ENCODE measurements at regions not wholly inside any gene's neighbourhood (a gene's known extent, or its start where the extent isn't known, plus 50 kb on each side); places are given as distances from the start of the nearest gene placed in this dataset.
"Not testable (repeated sequence)": the region's sequence is repeated elsewhere in the genome, so short reads cannot be mapped to it uniquely, and the experiment has no call there.

GRCh38 chr18:14989569-14989968 is 241.6 kb downstream of the ANKRD30B start:
- DNase-seq; CTCF ChIA-PET; H3K4me3 Mint-ChIP-seq; POLR2A ChIA-PET; intact Hi-C loops (cut with micrococcal nuclease); H3K36me3 Mint-ChIP-seq (ENCODE audit: low read depth); ATAC-seq (ENCODE audit: low read depth); H3K27me3 Mint-ChIP-seq; H3K4me1 Mint-ChIP-seq; H3K9me3 Mint-ChIP-seq; H3K27ac Mint-ChIP-seq: not testable (repeated sequence)

GRCh38 chr18:14991934-14992445 is 244.0 kb downstream of the ANKRD30B start:
- H3K4me1 Mint-ChIP-seq; intact Hi-C loops (cut with micrococcal nuclease); H3K36me3 Mint-ChIP-seq (ENCODE audit: low read depth); ATAC-seq (ENCODE audit: low read depth); DNase-seq; H3K27ac Mint-ChIP-seq; H3K27me3 Mint-ChIP-seq; CTCF ChIA-PET; H3K4me3 Mint-ChIP-seq; POLR2A ChIA-PET; H3K9me3 Mint-ChIP-seq: not testable (repeated sequence)

GRCh38 chr18:14992758-14993157 is 244.8 kb downstream of the ANKRD30B start:
- H3K4me1 Mint-ChIP-seq; H3K9me3 Mint-ChIP-seq; H3K4me3 Mint-ChIP-seq; ATAC-seq (ENCODE audit: low read depth); CTCF ChIA-PET; H3K36me3 Mint-ChIP-seq (ENCODE audit: low read depth); H3K27me3 Mint-ChIP-seq; H3K27ac Mint-ChIP-seq; intact Hi-C loops (cut with micrococcal nuclease); POLR2A ChIA-PET; DNase-seq: not testable (repeated sequence)

DNA sequence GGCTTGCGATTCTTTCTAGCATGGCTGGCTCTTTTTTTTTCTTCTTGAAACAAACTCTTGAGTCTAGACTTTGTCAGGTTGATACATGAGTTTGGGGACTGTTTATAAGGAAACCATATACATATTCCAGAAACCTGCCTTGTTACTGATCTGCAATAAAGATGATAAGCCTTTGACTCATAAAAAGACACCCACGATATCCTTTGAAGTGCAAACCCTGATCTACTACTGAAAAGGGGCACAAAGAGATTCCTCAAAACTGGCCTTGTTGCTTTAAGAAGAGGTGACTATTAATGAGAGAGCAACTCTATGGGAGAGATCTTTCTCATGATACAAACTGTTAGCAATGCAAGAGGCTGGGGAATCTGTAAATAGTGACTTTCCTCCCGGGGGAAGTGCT is 247.1 kb downstream of the ANKRD30B start:
- H3K36me3 Mint-ChIP-seq (ENCODE audit: low read depth); H3K27ac Mint-ChIP-seq; CTCF ChIA-PET; H3K4me3 Mint-ChIP-seq; H3K9me3 Mint-ChIP-seq; DNase-seq; H3K4me1 Mint-ChIP-seq; intact Hi-C loops (cut with micrococcal nuclease); H3K27me3 Mint-ChIP-seq; ATAC-seq (ENCODE audit: low read depth); POLR2A ChIA-PET: not testable (repeated sequence)

DNA sequence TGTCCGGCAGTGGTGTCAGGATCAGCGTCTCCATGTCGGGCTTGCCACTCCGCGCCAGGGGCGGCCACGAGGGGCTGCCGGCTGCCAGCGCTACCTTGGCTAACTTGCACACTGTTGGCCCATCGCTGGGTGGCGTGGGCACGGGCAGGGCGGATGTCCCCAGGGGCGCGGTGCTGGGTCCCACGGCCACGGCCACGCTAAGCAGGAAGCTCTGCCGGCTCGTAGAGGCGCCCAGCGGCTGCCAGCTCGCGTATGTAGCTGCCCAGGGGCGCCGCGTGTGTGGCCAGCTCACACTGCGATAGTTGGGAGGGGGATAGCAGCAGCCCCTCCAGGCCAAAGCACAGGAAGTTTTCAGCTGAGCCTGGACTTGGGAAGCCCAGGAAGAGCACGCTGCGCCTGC is 249.4 kb downstream of the ANKRD30B start:
- no peaks in the 10 kb centered on the region for H3K4me1 Mint-ChIP-seq
- CTCF ChIA-PET, result no interaction called here
- H3K36me3 Mint-ChIP-seq (ENCODE audit: low read depth), result no peaks in the 10 kb centered on the region

GRCh38 chr18:14997899-14998298 is 249.9 kb downstream of the ANKRD30B start:
- H3K27ac Mint-ChIP-seq; H3K4me1 Mint-ChIP-seq; intact Hi-C loops (cut with micrococcal nuclease); ATAC-seq (ENCODE audit: low read depth); DNase-seq; H3K27me3 Mint-ChIP-seq; POLR2A ChIA-PET; CTCF ChIA-PET; H3K9me3 Mint-ChIP-seq; H3K36me3 Mint-ChIP-seq (ENCODE audit: low read depth); H3K4me3 Mint-ChIP-seq: not testable (repeated sequence)

More for the DNA sequence above, 249.4 kb downstream of the ANKRD30B start:
- POLR2A ChIA-PET, result no interaction called here
- Mint-ChIP-seq H3K27me3 (no peaks in the 10 kb centered on the region), H3K4me3 (no peak overlapping the region), H3K27ac (no peak overlapping the region), H3K9me3 (peaks cover 2% of the 10 kb centered on the region)
- intact Hi-C loops (cut with micrococcal nuclease), result no loop called here
- TF ChIP-seq CTCF (IDR thresholded peaks at IDR 0.05), result no peak
- ATAC-seq (ENCODE audit: low read depth) (no peak), DNase-seq (no peak)

DNA sequence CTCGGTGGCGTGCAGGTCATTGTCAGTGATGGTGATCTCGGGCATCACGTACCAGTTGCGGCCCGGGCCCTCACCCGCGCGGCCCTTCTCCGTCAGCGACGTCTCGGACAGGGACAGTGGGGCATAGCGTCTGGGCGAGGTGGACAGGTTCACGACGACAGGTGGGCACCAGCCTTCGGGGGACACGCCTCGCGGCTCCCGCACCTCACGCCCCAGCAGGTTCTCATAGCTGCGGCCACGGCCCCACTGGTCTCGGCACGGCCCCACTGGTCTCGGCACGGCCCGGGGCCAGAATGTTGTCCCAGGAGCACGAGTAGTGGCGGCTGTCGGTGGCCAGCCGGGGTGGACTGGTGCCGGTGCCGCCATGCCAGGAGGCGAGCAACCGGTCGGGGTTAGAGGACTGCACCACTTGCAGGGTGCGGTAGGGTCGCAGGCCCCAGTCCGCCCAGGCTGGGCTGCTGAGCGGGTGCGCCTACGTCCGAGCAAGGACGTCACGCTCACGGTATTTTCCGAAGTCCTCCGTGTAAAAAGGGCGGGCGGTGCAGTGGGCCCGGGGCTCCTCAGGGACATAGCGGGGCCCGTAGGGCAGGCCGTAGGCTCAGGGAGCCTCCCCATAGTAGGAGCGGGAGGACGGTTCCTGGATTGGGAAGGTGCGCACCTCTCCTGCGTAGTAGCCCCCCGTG is 250.5 kb downstream of the ANKRD30B start:
- H3K27me3 Mint-ChIP-seq; H3K27ac Mint-ChIP-seq; ATAC-seq (ENCODE audit: low read depth); H3K9me3 Mint-ChIP-seq; POLR2A ChIA-PET; H3K4me1 Mint-ChIP-seq; H3K4me3 Mint-ChIP-seq; intact Hi-C loops (cut with micrococcal nuclease); DNase-seq; CTCF ChIA-PET; H3K36me3 Mint-ChIP-seq (ENCODE audit: low read depth): not testable (repeated sequence)

- DNase-seq (no peak), ATAC-seq (ENCODE audit: low read depth) (no peak)
- no peak for TF ChIP-seq CTCF (IDR thresholded peaks at IDR 0.05)
- H3K4me3 Mint-ChIP-seq, result no peak overlapping the region
- POLR2A ChIA-PET, result no interaction called here
- H3K36me3 Mint-ChIP-seq (ENCODE audit: low read depth), result no peaks in the 10 kb centered on the region
- CTCF ChIA-PET, result no interaction called here
- intact Hi-C loops (cut with micrococcal nuclease), result no loop called here
- no peaks in the 10 kb centered on the region for H3K4me1 Mint-ChIP-seq
- H3K9me3 Mint-ChIP-seq, result peaks cover under 1% of the 10 kb centered on the region
- no peak overlapping the region for H3K27ac Mint-ChIP-seq
- no peaks in the 10 kb centered on the region for H3K27me3 Mint-ChIP-seq
Observed at GRCh38 chr18:14999085-14999975, 251.4 kb downstream of the ANKRD30B start.

- H3K9me3 Mint-ChIP-seq; H3K4me1 Mint-ChIP-seq; CTCF ChIA-PET; ATAC-seq (ENCODE audit: low read depth); H3K27ac Mint-ChIP-seq; H3K27me3 Mint-ChIP-seq; POLR2A ChIA-PET; H3K36me3 Mint-ChIP-seq (ENCODE audit: low read depth); H3K4me3 Mint-ChIP-seq; DNase-seq; intact Hi-C loops (cut with micrococcal nuclease): not testable (repeated sequence)
Observed at GRCh38 chr18:15000119-15001037, 252.4 kb downstream of the ANKRD30B start.
